Stimulated activated CD4-positive, alpha-beta T cell treated with anti-CD3 and anti-CD28 coated beads, Interleukin-4, amount 100 ng/mL, for 24 hours (primary cell): ENCODE measurements at regions not wholly inside any gene's neighbourhood (a gene's known extent, or its start where the extent isn't known, plus 50 kb on each side); places are given as distances from the start of the nearest gene placed in this dataset.

Source experiments
- DNase-seq: peaks from one replicate; pipeline ENCODE4 v3.0.0-alpha.2; 2020

DNA sequence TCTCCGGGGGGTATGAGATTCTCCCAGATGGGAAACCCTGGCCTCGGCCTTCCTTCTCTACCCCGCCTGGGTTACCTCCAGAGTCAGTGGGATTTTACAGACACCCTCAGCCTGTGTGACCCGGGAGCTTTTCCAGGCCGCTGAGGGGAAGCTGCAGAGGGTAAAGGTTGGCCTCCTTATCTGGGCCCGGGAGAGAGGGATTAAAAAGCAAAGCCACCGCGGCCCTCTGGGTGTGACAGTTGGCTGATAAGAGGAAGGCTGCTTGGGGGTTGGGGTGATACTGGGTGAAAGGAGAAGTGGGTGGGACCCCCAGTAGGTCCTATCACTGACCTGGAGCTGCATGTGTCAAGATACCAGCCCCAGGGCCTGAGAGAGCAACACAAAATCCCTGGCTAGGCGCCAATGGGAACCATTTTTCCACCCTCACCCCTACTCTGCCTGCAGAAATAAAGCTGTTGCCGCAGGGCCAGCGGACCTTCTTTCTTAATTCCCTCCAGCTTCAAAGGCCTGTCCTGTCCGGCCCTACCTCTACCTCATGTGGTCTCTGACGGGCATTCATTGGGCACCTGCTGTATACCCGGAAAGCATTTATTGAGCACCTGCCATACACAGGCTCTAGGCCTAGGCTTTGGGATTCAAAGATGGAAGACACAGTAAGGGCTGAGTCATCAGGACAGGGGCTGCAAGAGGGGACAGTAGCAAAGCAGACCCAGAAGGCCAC is 77.6 kb upstream of the GSE1 start:
- no peak for DNase-seq

- DNase-seq: no peak
These were observed 77.1 kb upstream of the GSE1 start for GRCh38 chr16:85536073-85536410.

DNA sequence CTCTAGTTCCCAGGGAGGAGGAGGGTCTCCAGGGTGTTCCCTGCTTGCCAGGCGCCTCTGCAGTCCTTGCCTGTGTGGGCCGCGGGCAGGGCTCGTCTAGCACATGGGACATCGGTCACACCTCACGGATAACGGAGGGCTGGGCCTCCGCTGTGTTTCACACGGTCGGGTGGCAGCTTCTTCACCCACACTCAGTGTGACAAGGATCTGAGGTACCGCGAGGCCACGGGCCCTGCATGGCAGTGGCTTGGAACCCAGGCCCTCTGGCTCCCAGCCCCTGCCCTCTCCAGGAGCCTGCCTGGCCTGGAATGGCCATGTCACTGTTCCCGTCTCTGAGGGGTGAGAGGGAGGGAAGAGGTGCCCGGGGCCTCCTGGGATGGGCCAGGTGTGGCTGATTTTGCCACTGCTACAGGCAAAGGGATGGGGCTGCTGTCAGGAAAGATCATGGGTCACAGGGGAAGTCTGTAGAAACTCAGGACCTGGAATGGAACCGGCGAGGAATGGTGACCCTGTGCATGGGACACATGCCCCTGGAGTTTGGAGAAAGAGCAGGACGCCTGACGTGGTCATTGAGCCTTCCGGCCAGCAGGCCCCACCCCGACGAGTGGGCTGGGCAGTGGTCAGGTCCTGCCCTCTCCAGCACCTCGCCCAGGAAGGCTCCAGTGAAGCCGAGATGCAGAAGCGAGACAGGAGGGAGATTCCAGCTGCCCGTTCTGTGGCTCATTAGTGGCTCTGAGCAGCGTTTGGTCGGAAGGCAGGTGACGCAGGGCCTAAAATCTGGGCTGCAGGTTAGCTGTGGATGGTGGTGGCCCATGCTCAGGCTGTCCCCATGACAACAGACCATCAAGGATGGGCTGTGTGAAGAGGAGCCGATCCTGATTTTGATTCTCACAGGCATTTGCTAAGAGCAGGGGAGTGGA is 76.5 kb upstream of the GSE1 start:
- DNase-seq: no peak

- no peak for DNase-seq
These were observed 75.8 kb upstream of the GSE1 start for GRCh38 chr16:85537331-85537788.

DNA sequence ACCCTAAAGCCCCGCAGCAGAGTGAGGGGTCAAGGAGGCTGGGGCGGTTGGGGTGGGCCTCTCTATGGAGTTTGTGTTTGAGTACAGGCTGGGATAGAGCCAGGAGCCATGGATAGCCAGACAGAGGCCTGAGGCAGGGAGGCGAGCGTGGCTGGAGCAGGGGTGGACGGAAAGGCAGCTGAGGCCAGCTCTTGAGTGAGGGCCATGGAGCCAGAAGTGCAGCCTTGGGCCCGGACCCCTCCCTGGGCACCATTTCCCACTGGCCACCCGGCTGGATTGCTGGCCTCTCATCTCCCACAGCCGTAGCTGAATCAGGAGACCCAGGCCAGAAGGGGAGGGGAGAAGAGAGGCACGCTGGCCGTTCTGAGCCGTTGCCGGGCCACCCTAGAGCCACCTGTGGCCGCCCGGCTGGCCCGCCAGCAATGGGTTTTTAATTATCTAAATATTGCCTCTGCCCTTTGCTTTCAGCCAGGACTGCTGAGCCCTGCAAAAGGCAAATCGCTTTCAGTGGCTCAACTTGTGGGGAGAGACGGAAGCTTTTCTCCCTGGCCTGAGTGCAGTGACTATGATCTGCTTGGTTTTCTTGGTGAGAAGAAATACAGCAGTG is 75.2 kb upstream of the GSE1 start:
- no peak for DNase-seq

- no peak for DNase-seq
These were observed 74.0 kb upstream of the GSE1 start for GRCh38 chr16:85539084-85539483.

DNA sequence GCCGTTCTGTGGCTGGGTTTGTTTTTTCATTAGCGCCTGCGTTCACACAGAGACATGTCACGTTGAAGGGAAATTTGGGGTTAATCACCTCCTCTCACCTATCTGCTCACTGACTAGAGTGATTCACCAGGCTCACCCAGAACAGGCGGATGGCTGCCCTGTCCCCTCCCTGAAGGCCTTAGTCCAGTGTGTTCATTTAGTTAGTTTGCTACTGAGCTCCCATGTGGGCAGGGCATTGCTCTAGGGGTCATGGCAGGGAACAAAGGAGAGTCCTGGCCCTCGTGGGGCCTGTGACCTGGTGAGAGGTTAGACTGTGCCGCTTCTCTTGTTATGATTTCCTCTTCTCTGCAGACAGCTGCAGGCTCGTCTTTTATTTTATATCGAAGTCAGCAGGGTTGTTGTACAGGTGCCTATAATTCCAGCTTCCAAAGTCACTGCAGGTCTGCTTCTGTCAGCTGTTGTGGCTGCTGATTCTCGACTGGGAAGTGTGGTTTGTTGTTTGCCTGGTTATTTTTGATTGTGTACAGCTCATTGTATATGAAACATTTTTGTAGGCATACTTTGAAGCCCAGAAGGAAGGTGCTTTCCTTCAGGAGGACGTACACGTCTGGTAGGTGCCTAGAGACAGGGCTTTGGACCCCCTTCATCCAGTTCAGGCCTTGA is 73.4 kb upstream of the GSE1 start:
- no peak for DNase-seq

DNA sequence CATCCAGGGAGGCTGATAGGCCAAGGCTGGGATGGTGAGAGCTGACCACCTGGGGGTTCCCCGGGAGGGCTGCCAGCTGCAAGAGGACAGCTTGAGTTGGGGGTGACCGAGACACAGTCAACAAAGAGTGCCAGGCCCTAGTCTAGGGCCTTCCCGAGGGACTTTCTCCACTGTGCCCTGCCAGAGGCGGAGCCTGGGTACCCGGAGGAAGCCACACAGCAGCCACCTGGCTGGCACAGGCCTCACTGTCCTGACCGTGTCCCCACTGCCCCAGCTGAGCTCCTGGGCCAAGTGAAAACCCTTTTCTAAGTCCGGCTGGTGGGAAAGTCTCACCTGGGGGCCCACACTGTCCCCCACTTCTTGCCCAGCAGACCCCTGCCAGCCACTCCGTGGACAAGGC is 71.9 kb upstream of the GSE1 start:
- no peak for DNase-seq

DNA sequence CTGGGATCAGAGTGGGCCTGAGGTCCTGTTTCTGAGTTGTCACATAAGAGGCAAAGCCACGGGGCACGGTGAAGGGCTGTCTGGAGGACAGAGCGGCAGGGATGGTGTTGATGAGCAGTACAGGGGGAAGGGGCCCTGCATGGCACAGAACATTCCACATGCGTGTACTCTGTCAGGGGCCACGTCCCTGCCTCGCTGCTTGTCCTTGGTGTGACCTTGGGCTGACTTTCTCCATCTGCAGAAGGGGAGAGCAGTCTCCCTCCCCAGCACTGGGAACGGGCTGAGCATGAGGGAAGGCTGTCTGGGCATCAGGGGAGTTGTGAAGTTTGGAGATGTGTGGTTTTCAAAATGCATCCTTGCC is 71.5 kb upstream of the GSE1 start:
- no peak for DNase-seq

- DNase-seq: no peak
These were observed 70.9 kb upstream of the GSE1 start for GRCh38 chr16:85541980-85542900.

DNA sequence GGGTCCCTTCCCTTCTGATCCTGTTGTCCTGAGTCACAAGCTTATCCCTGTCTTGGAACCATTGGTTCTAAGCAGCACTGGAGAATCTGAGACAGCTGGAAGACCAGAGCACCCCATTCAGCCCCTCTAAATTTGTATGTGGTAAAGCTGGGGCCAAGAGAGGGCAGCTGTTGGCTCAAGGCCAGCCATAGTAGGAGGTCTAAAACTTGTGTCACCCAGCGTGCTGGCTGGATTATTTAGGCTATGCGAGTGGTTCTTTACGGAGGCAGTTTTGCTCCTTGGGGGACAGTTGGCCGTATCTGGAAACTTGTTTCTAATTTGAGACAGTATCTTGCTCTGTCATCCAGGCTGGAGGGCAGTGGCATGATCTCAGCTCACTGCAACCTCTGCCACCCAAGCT is 69.6 kb upstream of the GSE1 start:
- no peak for DNase-seq

DNA sequence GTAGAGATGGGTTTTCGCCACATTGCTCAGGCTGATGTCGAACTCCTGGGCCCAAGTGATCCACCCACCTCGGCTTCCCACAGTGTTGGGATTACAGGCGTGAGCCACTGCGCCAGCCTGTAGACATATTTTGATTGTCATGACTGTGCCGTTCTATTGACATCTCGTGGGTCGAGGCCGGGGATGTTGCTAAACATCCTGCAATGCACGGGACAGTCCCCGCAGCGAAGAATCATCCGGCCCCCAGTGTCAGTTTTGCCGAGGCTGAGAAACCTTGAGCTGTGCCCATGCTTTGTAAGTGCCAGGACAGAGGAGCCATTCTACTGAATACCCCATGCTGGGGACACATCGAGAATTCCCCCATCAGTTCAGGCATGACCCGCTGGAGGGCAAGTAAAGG is 69.1 kb upstream of the GSE1 start:
- DNase-seq: no peak

DNA sequence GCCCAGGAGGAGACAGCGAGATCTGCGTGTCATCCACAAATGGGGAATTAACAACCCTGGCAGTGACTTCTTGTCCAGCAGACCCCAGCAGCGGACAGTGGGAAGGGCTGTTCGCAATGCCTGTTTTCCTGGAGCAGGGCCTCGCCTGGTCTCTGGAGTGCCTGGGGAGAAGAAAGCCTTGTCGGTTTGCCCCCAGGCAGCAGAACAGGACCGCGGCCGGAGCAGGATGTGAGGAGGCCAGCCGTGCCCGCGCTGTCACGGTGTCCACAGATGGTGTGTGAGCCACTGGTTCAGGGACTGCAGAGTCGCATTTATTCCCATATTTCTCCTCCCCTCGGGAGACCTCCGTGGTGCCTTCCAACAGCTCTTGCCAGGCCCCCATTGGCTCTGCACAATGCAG is 68.5 kb upstream of the GSE1 start:
- DNase-seq: no peak

- DNase-seq: no peak
These were observed 67.8 kb upstream of the GSE1 start for GRCh38 chr16:85545227-85545818.

DNA sequence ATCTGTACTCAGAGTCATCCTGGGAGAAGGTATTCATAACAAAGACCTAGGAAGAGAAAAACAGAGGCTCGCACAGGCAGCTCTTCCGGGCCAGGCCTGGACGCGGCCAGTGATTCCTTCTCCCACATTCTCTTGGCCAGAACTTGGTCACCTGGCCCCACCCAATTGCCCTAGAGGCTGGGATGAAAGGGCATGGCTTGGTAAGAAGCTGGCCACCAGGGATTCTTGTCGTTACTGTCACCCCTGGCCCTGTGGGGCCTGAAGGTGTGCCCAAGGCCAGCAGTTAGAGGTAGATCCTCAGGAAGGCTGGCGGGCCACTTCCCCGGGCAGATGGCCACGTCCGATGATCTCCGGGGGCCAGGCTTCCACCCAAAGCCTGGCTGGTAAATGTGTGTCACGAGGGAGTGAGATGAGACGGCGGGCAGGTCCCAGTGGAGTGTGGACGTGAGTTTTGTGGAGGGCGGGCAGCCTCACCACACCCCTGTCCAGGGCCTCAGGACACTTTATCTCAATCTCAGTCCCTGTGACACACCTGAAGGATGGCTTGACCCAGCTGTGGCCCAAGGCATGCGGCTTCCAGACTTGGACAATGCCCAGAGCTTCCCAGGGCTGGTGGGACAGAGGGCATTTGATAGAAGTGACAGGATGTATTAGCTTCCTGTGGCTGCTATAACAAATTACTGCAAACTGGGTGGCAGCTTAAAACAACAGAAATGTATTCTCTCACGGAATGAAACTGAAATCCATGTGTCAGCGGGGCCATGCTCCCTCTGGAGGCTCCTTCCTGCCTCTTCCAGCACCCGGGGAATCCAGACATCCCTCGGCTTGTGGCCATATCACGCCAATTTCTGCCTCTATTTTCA is 66.3 kb upstream of the GSE1 start:
- DNase-seq: no peak

GRCh38 chr16:85548375-85548774 is 64.7 kb upstream of the GSE1 start:
- DNase-seq: no peak

GRCh38 chr16:85549766-85550421 is 63.2 kb upstream of the GSE1 start:
- DNase-seq: no peak

GRCh38 chr16:85550422-85550864 is 62.7 kb upstream of the GSE1 start:
- no peak for DNase-seq

GRCh38 chr16:85550953-85551924 is 61.9 kb upstream of the GSE1 start:
- DNase-seq: no peak
